DND-41 (cell line): ENCODE measurements at regions not wholly inside any gene's neighbourhood (a gene's known extent, or its start where the extent isn't known, plus 50 kb on each side); places are given as distances from the start of the nearest gene placed in this dataset.

Source experiments
- CTCF ChIP-seq: IDR thresholded peaks from 2 replicates; pipeline ENCODE4 v1.5.1; 2012; ENCODE audit warnings: borderline replicate concordance, low read length, moderate library complexity, mild to moderate bottlenecking; ENCODE audit not compliant: poor library complexity, severe bottlenecking; ENCODE audit errors: extremely low read depth
- EZH2 ChIP-seq: IDR thresholded peaks from 3 replicates; pipeline ENCODE4 v1.6.1; 2012; ENCODE audit warnings: borderline replicate concordance, low read depth, mild to moderate bottlenecking, moderate library complexity, low read length, inconsistent platforms; ENCODE audit not compliant: severe bottlenecking

- no peak for TF ChIP-seq CTCF
- no peak for TF ChIP-seq EZH2
Measured at GRCh38 chr5:125874057-125874456, 549.2 kb upstream of the GRAMD2B start.
